ENCODE measurements at regions not wholly inside any gene's neighbourhood (a gene's known extent, or its start where the extent isn't known, plus 50 kb on each side); places are given as distances from the start of the nearest gene placed in this dataset.

DNA sequence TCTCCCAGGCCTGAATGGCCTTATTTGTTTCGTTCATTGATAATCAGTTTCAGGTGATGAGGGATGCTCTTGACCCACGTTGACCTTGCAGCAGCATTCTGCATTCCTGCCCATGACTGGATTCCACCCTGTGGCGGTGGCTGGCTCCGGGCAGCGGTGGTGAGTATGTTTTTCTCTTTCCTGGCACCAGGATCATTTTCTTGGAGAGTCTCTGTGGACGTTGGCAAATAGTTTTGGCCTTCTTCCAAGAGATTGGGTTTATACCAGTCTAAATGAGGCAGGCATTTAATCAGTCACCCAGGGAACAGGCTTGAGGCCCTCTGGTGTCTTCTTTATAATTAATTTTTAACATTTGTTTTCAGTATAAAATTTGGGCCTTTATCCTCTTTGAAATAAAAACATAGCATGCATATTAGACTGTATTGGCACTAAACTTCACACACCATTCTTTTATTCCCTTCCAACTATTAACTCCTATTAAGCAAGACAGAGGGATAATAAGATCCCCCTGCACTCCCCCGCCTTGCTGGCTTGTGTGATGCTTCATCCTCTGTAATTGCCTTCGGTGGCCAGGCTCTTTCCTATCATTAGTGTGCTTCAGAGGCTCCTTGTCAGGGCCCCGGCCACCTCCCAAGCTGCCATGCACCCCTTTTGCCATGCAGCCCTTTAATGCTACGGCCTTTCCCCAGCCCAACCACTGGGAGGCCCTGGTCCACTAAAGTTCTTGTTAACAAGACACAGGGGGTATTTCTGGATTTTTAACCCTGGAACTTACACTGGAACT, 176.2 kb upstream of the TOPAZ1 start:
- Histone ChIP-seq H3K4me1 (ENCODE audit: control insufficient read depth, insufficient read depth, low read length) (no peaks in the 10 kb centered on the region), H3K27ac (ENCODE audit: low read length) (no peak overlapping the region), H3K36me3 (ENCODE audit: control insufficient read depth, insufficient read depth, low read length) (no peaks in the 10 kb centered on the region), H3K9me3 (ENCODE audit: control insufficient read depth, insufficient read depth, low read depth, low read length) (no peaks in the 10 kb centered on the region), H3K27me3 (ENCODE audit: control insufficient read depth, insufficient read depth, low read length) (peaks cover 3% of the 10 kb centered on the region), H3K4me3 (ENCODE audit: low read depth in 2 of 2, low read length in 2 of 2) (no peak overlapping the region)
- DNase-seq (ENCODE audit: low read depth, low spot score) (no peak), ATAC-seq (no peak)
- in situ Hi-C loops (cut with HindIII; ENCODE audit: low pct_unique_long_range_greater_than_20kb, low sequenced_read_pairs), result no loop called here
- TF ChIP-seq SIN3A (IDR thresholded peaks at IDR 0.05; ENCODE audit: borderline replicate concordance, insufficient read depth, low read depth, low read length) (no peak), TCF7L2 (IDR thresholded peaks at IDR 0.05; ENCODE audit: low read depth, low read length) (no peak), POLR2AphosphoS5 (IDR thresholded peaks at IDR 0.05; ENCODE audit: low read depth, low read length) (no peak)
- TF ChIP-seq, protein P1, sequence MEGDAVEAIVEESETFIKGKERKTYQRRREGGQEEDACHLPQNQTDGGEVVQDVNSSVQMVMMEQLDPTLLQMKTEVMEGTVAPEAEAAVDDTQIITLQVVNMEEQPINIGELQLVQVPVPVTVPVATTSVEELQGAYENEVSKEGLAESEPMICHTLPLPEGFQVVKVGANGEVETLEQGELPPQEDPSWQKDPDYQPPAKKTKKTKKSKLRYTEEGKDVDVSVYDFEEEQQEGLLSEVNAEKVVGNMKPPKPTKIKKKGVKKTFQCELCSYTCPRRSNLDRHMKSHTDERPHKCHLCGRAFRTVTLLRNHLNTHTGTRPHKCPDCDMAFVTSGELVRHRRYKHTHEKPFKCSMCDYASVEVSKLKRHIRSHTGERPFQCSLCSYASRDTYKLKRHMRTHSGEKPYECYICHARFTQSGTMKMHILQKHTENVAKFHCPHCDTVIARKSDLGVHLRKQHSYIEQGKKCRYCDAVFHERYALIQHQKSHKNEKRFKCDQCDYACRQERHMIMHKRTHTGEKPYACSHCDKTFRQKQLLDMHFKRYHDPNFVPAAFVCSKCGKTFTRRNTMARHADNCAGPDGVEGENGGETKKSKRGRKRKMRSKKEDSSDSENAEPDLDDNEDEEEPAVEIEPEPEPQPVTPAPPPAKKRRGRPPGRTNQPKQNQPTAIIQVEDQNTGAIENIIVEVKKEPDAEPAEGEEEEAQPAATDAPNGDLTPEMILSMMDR (IDR thresholded peaks at IDR 0.05), result no peak
- TF ChIP-seq, protein P2, sequence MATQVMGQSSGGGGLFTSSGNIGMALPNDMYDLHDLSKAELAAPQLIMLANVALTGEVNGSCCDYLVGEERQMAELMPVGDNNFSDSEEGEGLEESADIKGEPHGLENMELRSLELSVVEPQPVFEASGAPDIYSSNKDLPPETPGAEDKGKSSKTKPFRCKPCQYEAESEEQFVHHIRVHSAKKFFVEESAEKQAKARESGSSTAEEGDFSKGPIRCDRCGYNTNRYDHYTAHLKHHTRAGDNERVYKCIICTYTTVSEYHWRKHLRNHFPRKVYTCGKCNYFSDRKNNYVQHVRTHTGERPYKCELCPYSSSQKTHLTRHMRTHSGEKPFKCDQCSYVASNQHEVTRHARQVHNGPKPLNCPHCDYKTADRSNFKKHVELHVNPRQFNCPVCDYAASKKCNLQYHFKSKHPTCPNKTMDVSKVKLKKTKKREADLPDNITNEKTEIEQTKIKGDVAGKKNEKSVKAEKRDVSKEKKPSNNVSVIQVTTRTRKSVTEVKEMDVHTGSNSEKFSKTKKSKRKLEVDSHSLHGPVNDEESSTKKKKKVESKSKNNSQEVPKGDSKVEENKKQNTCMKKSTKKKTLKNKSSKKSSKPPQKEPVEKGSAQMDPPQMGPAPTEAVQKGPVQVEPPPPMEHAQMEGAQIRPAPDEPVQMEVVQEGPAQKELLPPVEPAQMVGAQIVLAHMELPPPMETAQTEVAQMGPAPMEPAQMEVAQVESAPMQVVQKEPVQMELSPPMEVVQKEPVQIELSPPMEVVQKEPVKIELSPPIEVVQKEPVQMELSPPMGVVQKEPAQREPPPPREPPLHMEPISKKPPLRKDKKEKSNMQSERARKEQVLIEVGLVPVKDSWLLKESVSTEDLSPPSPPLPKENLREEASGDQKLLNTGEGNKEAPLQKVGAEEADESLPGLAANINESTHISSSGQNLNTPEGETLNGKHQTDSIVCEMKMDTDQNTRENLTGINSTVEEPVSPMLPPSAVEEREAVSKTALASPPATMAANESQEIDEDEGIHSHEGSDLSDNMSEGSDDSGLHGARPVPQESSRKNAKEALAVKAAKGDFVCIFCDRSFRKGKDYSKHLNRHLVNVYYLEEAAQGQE (IDR thresholded peaks at IDR 0.05; ENCODE audit: insufficient read depth in 1 of 2, low read depth in 2 of 2, low read length in 1 of 2), result no peak
- CTCF ChIA-PET, result no interaction called here
- no TSS peak for BruUV-seq (replicated peaks)
- POLR2A ChIA-PET, result no interaction called here
- intact Hi-C loops (cut with micrococcal nuclease; ENCODE audit: unreplicated experiment), result no loop called here

DNA sequence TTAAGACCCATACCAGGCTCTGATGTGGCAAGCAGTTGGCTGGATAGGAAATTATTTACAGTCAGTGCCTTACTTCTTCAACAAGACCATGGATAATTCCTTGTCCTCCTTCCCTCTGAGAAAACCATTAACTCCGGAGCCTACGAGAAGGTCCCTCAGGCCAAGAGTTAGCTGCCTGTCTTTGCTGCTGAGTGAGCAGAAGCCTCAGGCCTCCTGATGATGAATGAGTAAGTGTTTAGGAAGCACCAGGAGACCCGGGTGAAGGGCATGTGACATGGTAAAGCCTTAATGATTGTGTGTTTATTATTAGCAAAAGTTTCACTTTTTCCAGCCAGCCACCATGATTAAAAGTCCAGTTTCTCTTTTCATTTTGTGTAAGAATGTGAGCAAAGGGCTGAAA, 174.9 kb upstream of the TOPAZ1 start:
- DNase-seq (ENCODE audit: low read depth, low spot score) (no peak), ATAC-seq (no peak)
- POLR2A ChIA-PET, result no interaction called here
- no peaks in the 10 kb centered on the region for H3K36me3 ChIP-seq (ENCODE audit: control insufficient read depth, insufficient read depth, low read length)
- no peak overlapping the region for H3K27ac ChIP-seq (ENCODE audit: low read length)
- no peaks in the 10 kb centered on the region for H3K9me3 ChIP-seq (ENCODE audit: control insufficient read depth, insufficient read depth, low read depth, low read length)
- no peak overlapping the region for H3K4me3 ChIP-seq (ENCODE audit: low read depth in 2 of 2, low read length in 2 of 2)
- intact Hi-C loops (cut with micrococcal nuclease; ENCODE audit: unreplicated experiment), result no loop called here
- in situ Hi-C loops (cut with HindIII; ENCODE audit: low pct_unique_long_range_greater_than_20kb, low sequenced_read_pairs), result no loop called here
- H3K27me3 ChIP-seq (ENCODE audit: control insufficient read depth, insufficient read depth, low read length), result no peaks in the 10 kb centered on the region; the same call in 1 of the 2 replicates
- TF ChIP-seq TCF7L2 (IDR thresholded peaks at IDR 0.05; ENCODE audit: low read depth, low read length) (no peak), POLR2AphosphoS5 (IDR thresholded peaks at IDR 0.05; ENCODE audit: low read depth, low read length) (no peak), SIN3A (IDR thresholded peaks at IDR 0.05; ENCODE audit: borderline replicate concordance, insufficient read depth, low read depth, low read length) (no peak)
- TF ChIP-seq, protein P2 (IDR thresholded peaks at IDR 0.05; ENCODE audit: insufficient read depth in 1 of 2, low read depth in 2 of 2, low read length in 1 of 2), result no peak
- TF ChIP-seq, protein P1 (IDR thresholded peaks at IDR 0.05), result no peak
- CTCF ChIA-PET, result no interaction called here
- no peaks in the 10 kb centered on the region for H3K4me1 ChIP-seq (ENCODE audit: control insufficient read depth, insufficient read depth, low read length)
- BruUV-seq (replicated peaks), result no TSS peak

Data from Panc1 (cell line).